Endodermal cell (in vitro differentiated cells): ENCODE measurements at regions not wholly inside any gene's neighbourhood (a gene's known extent, or its start where the extent isn't known, plus 50 kb on each side); places are given as distances from the start of the nearest gene placed in this dataset.

Source experiments
- DNase-seq: peaks from one replicate; pipeline ENCODE4 v3.0.0-alpha.2; 2017
- H3K27ac ChIP-seq: 2 replicates; pipeline ENCODE4 v1.5.1; 2013; ENCODE audit warnings: mild to moderate bottlenecking, low read depth, low read length, moderate library complexity
- H3K27me3 ChIP-seq: 2 replicates; pipeline ENCODE4 v1.6.1; 2013; ENCODE audit warnings: mild to moderate bottlenecking, low read length, moderate library complexity; ENCODE audit not compliant: insufficient read depth, control insufficient read depth, poor library complexity, severe bottlenecking
- H3K36me3 ChIP-seq: 2 replicates; pipeline ENCODE4 v1.7.0; 2013; ENCODE audit warnings: mild to moderate bottlenecking, low read length, moderate library complexity; ENCODE audit not compliant: control insufficient read depth, insufficient read depth
- H3K4me1 ChIP-seq: one replicate; pipeline ENCODE4 v1.7.0; 2013; ENCODE audit warnings: low read length; ENCODE audit not compliant: control insufficient read depth, insufficient read depth
- H3K4me3 ChIP-seq: 2 replicates; pipeline ENCODE4 v1.5.1; 2013; ENCODE audit warnings: mild to moderate bottlenecking, low read length, moderate library complexity
- H3K9ac ChIP-seq: 2 replicates; pipeline ENCODE4 v1.6.1; 2013; ENCODE audit warnings: mild to moderate bottlenecking, low read length, moderate library complexity; ENCODE audit not compliant: poor library complexity, severe bottlenecking; ENCODE audit errors: extremely low read depth
- H3K9me3 ChIP-seq: 2 replicates; pipeline ENCODE4 v1.6.1; 2013; ENCODE audit warnings: mild to moderate bottlenecking, low read length, moderate library complexity; ENCODE audit not compliant: control insufficient read depth
- H3K27ac Mint-ChIP-seq: 2 replicates; pipeline ENCODE4 v1.8.0; 2020; ENCODE audit warnings: mixed read lengths
- H3K27me3 Mint-ChIP-seq: 2 replicates; pipeline ENCODE4 v1.8.0; 2021; ENCODE audit warnings: mild to moderate bottlenecking, mixed read lengths; ENCODE audit not compliant: insufficient read depth
- H3K36me3 Mint-ChIP-seq: 2 replicates; pipeline ENCODE4 v1.8.0; 2020; ENCODE audit warnings: low read depth, mixed read lengths
- H3K4me1 Mint-ChIP-seq: 2 replicates; pipeline ENCODE4 v1.8.0; 2020; ENCODE audit warnings: mixed read lengths
- H3K4me3 Mint-ChIP-seq: 2 replicates; pipeline ENCODE4 v1.8.0; 2020; ENCODE audit warnings: mild to moderate bottlenecking, moderate library complexity, mixed read lengths
- H3K9me3 Mint-ChIP-seq: 2 replicates; pipeline ENCODE4 v1.8.0; 2020; ENCODE audit warnings: mild to moderate bottlenecking, mixed read lengths
- WGBS, 2 experiments: methylation state at CpG; one replicate each; pipeline versions ENCODE4 v1.1.5 to v1.1.7; 2013; ENCODE audit warnings: missing lambda C conversion rate in 2 of 2, mixed read lengths in 1 of 2; ENCODE audit not compliant: insufficient coverage in 1 of 2, insufficient read length in 1 of 2; 5-methylcytosine and 5-hydroxymethylcytosine counted together
- TF ChIP-seq, protein P1 (sequence below): fragments of 200-600 bp; sonication (generic); conservative IDR thresholded peaks from 2 replicates; pipeline ENCODE4 v1.5.0; 2021; ENCODE audit warnings: antibody characterized with exemption, mild to moderate bottlenecking

DNA sequence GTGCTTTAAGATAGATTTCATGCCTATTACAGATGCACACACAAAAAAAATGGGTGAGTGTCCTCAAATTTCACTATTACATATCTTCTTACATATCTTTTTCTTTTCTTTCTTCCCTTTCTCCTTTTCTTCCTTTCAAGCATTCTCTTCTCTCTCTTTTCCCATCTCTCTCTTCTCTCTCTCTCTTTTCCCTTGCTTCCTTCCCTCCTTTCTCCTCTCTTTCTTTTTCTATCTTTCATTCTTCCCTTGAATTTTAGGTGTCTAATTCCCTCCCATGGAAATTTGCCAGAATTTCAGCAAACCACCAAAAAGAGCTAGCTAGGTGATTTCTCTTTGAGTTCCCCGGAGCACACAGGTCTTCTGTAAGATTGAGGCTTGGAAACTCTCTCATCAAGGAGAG is 395.3 kb upstream of the RUNX1 start:
- Histone ChIP-seq H3K4me3 (no peak overlapping the region), H3K27me3 (no peaks in the 10 kb centered on the region), H3K9ac (no peak overlapping the region), H3K36me3 (no peaks in the 10 kb centered on the region), H3K4me1 (no peaks in the 10 kb centered on the region), H3K27ac (no peak overlapping the region), H3K9me3 (peaks cover 3% of the 10 kb centered on the region)
- no peak overlapping the region for H3K4me3 Mint-ChIP-seq
- H3K4me1 Mint-ChIP-seq = no peaks in the 10 kb centered on the region
- peaks cover 2% of the 10 kb centered on the region for H3K9me3 Mint-ChIP-seq
- DNase-seq = no peak
- 90 to 100% methylated on average over 1 of the region's 1 CpG for WGBS, 2 experiments
- H3K27ac Mint-ChIP-seq = no peak overlapping the region
- TF ChIP-seq, protein P1, sequence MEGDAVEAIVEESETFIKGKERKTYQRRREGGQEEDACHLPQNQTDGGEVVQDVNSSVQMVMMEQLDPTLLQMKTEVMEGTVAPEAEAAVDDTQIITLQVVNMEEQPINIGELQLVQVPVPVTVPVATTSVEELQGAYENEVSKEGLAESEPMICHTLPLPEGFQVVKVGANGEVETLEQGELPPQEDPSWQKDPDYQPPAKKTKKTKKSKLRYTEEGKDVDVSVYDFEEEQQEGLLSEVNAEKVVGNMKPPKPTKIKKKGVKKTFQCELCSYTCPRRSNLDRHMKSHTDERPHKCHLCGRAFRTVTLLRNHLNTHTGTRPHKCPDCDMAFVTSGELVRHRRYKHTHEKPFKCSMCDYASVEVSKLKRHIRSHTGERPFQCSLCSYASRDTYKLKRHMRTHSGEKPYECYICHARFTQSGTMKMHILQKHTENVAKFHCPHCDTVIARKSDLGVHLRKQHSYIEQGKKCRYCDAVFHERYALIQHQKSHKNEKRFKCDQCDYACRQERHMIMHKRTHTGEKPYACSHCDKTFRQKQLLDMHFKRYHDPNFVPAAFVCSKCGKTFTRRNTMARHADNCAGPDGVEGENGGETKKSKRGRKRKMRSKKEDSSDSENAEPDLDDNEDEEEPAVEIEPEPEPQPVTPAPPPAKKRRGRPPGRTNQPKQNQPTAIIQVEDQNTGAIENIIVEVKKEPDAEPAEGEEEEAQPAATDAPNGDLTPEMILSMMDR = no peak
- H3K36me3 Mint-ChIP-seq = no peaks in the 10 kb centered on the region
- H3K27me3 Mint-ChIP-seq = peaks cover 7% of the 10 kb centered on the region

DNA sequence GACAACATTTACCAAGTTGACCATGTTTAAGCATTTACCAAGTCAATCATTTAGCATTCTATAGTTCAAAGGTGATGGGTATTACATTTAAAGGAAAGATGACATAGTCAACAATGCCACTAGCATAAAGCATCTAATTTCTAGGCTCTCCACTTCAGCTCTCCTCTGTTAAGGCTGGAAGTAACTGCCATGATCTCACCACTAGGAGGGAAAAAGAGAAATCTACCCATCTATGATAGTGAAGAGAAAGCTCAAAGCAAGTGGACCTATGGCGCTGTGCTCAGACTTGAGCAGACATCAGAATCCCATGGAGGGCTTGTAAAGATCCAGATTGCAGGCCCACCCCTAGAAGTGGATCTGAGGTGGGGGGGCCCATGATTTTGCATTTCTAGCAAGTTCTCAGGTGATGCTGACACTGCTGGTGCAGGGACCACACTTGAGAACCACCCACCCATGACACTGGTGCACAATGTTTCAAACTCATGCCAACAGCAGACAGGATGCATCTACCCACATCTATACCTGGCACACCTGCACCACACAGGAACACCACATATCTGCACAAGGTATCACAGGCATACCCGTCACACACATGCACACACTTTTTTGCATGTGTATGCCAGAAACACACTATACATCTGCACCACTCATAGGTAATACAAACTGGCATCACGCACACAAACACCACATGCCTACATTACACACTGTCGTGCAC is 392.9 kb upstream of the RUNX1 start:
- Histone ChIP-seq H3K4me3 (no peak overlapping the region), H3K36me3 (no peaks in the 10 kb centered on the region), H3K4me1 (peaks cover 2% of the 10 kb centered on the region), H3K27ac (no peak overlapping the region), H3K27me3 (no peaks in the 10 kb centered on the region), H3K9me3 (no peaks in the 10 kb centered on the region), H3K9ac (no peak overlapping the region)
- TF ChIP-seq, protein P1 = peak; percentile 69
- Mint-ChIP-seq H3K27me3 (peaks cover 7% of the 10 kb centered on the region), H3K4me3 (no peak overlapping the region), H3K4me1 (peaks cover 13% of the 10 kb centered on the region), H3K27ac (no peak overlapping the region), H3K9me3 (no peaks in the 10 kb centered on the region), H3K36me3 (no peaks in the 10 kb centered on the region)
- WGBS, 2 experiments = 88 to 89% methylated on average over 3 to 4 of the region's 4 CpGs
- DNase-seq = no peak

DNA sequence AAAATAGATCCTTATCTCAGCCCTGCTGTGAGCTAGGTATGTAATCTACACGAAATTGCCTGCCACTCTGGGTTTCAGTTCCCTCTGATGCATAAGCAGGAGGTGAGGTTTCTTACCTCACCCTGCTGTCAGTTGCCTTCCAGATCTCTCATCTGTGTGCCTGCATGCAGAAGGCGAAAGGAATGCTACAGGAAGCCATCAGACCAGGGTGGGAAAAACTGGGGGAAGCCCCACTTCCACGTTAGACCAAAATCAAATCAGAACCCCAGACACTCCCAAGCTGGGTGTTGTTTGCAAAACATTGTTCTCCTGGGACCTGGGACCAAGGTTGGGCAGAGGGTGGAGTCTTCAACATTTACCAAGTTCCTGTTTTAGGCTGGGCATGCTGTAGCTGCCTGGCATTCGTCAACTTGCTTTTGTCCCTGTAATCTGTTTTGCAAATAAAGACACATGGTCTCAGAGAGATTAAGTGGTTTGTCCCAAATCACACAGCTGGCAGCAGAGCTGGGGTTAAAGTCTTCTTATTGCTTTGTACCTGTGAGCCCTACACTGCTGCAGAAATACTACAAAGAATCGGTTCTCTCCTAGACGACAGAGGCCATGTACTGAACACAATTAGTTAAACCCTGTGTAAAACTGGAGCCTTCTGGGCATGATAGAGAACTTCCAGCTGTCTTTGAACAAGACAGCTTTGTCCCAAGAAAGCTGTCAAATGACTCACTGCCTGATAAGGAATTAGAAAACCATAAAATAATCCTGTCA is 389.7 kb upstream of the RUNX1 start:
- Mint-ChIP-seq H3K36me3 (no peaks in the 10 kb centered on the region), H3K9me3 (peaks cover 17% of the 10 kb centered on the region), H3K4me1 (peaks cover 13% of the 10 kb centered on the region), H3K4me3 (no peak overlapping the region), H3K27ac (peak overlapping the region; percentile 32), H3K27me3 (peaks cover 5% of the 10 kb centered on the region)
- H3K4me1 ChIP-seq = peaks cover 2% of the 10 kb centered on the region
- WGBS, 2 experiments = 67 to 71% methylated on average over 4 to 6 of the region's 6 CpGs
- H3K27ac ChIP-seq = no peak overlapping the region
- peak overlapping the region; percentile 36 for H3K4me3 ChIP-seq
- H3K36me3 ChIP-seq = no peaks in the 10 kb centered on the region
- no peak overlapping the region for H3K9ac ChIP-seq
- peaks cover 16% of the 10 kb centered on the region for H3K9me3 ChIP-seq
- DNase-seq = peak; percentile 49
- TF ChIP-seq, protein P1 = no peak
- H3K27me3 ChIP-seq = no peaks in the 10 kb centered on the region
